ENCODE measurements at regions not wholly inside any gene's neighbourhood (a gene's known extent, or its start where the extent isn't known, plus 50 kb on each side); places are given as distances from the start of the nearest gene placed in this dataset.
"Not testable (repeated sequence)": the region's sequence is repeated elsewhere in the genome, so short reads cannot be mapped to it uniquely, and the experiment has no call there.

DNA sequence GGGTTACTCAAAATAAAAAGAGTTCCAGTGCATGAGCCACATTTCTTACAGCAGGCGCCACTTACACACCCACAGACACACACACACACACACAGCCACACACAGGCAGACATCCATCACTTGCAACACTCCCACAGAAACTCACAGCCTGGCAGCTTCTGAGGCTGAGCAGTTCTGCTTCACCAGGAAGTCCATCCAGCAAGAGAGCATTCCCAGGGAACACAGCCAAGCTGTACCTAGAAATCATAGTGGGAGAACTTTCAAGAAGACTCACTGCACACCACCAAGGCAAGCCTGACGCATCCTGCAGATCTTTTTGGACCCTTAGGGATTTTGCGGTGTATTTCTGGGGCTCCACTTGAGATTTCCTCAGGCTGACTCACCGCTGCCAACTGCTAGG lies 140.9 kb upstream of the WSB1 start:
- no peaks in the 10 kb centered on the region for H3K4me1 Mint-ChIP-seq (ENCODE audit: unreplicated experiment)
- H3K9me3 Mint-ChIP-seq, result no peaks in the 10 kb centered on the region
- no peak overlapping the region for H3K27ac Mint-ChIP-seq
- DNase-seq (ENCODE audit: extremely low spot score, unreplicated experiment), result no peak
- TF ChIP-seq, protein P1, sequence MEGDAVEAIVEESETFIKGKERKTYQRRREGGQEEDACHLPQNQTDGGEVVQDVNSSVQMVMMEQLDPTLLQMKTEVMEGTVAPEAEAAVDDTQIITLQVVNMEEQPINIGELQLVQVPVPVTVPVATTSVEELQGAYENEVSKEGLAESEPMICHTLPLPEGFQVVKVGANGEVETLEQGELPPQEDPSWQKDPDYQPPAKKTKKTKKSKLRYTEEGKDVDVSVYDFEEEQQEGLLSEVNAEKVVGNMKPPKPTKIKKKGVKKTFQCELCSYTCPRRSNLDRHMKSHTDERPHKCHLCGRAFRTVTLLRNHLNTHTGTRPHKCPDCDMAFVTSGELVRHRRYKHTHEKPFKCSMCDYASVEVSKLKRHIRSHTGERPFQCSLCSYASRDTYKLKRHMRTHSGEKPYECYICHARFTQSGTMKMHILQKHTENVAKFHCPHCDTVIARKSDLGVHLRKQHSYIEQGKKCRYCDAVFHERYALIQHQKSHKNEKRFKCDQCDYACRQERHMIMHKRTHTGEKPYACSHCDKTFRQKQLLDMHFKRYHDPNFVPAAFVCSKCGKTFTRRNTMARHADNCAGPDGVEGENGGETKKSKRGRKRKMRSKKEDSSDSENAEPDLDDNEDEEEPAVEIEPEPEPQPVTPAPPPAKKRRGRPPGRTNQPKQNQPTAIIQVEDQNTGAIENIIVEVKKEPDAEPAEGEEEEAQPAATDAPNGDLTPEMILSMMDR (conservative IDR thresholded peaks at IDR 0.05), result no peak
- H3K4me3 Mint-ChIP-seq, result no peak overlapping the region
- no peaks in the 10 kb centered on the region for H3K27me3 Mint-ChIP-seq
- no peaks in the 10 kb centered on the region for H3K36me3 Mint-ChIP-seq

DNA sequence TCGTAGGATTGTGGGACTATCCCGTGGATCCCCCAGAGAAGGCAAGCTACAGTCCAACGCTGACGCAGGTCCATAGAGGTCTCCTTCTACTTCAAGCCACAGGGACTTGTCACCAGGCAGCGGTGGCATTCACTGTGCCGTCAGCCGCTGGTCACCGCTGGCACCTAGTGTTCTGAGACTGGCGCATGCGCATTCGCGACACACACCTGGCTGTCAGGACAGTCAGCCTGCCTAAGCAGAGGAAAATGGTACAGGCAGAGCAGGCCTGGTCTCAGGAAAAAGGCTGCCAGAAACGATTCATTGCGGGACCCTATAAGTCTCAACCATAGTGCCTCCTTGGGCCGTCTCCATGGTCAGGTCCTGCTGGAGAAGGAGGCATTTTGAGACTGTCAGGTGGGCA lies 138.0 kb upstream of the WSB1 start:
- H3K27ac Mint-ChIP-seq, result no peak overlapping the region
- H3K4me1 Mint-ChIP-seq (ENCODE audit: unreplicated experiment), result no peaks in the 10 kb centered on the region
- no peak overlapping the region for H3K4me3 Mint-ChIP-seq
- H3K9me3 Mint-ChIP-seq, result no peaks in the 10 kb centered on the region
- TF ChIP-seq, protein P1 (conservative IDR thresholded peaks at IDR 0.05), result no peak
- no peaks in the 10 kb centered on the region for H3K27me3 Mint-ChIP-seq
- no peak for DNase-seq (ENCODE audit: extremely low spot score, unreplicated experiment)
- no peaks in the 10 kb centered on the region for H3K36me3 Mint-ChIP-seq

DNA sequence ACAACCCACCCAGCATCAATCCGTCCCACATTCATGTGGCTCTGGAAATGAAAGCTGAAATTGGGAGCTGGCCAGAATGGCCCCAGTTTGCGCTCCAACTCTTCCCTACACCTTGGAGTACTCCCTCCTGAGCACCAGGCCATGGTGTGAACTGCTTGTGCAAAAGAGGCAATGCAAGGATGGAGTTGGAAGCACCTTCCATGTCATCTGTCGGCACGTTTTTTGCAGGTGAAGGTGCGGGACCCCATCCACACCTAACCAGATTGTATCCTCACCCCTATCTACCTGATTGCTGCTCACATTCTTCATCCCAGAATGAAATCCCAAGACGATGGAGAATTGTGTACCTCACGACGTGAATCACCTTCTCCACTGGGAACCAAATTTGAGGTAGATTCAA lies 136.6 kb upstream of the WSB1 start:
- DNase-seq (ENCODE audit: extremely low spot score, unreplicated experiment), result no peak
- H3K4me3 Mint-ChIP-seq, result no peak overlapping the region

DNA sequence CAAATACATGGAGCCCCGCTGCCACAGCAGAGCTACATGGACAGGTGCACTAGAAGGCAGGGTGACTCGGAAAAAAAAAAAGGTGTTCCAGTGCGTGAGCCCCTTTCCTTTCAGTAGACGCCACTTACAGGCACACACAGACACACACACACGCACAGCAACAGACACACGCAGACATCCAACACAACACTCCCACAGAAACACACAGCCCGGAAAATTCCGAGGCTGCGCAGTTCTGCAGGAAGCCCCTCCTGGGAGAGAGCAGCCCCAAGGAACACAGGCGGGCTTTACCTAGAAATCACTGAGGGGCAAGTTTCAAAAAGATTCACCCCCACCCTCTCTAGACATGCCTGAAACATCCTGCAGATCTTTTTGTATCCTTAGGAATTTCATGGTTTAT lies 136.0 kb upstream of the WSB1 start:
- Mint-ChIP-seq H3K9me3 (no peaks in the 10 kb centered on the region), H3K27ac (no peak overlapping the region), H3K27me3 (no peaks in the 10 kb centered on the region), H3K36me3 (no peaks in the 10 kb centered on the region), H3K4me3 (no peak overlapping the region), H3K4me1 (ENCODE audit: unreplicated experiment) (no peaks in the 10 kb centered on the region)
- DNase-seq (ENCODE audit: extremely low spot score, unreplicated experiment), result no peak
- TF ChIP-seq, protein P1 (conservative IDR thresholded peaks at IDR 0.05), result no peak

More for the DNA sequence above, 136.6 kb upstream of the WSB1 start:
- Mint-ChIP-seq H3K4me1 (ENCODE audit: unreplicated experiment) (no peaks in the 10 kb centered on the region), H3K27ac (no peak overlapping the region), H3K27me3 (no peaks in the 10 kb centered on the region), H3K9me3 (no peaks in the 10 kb centered on the region), H3K36me3 (no peaks in the 10 kb centered on the region)
- TF ChIP-seq, protein P1 (conservative IDR thresholded peaks at IDR 0.05), result no peak

- H3K36me3 Mint-ChIP-seq, result no peaks in the 10 kb centered on the region
- no peaks in the 10 kb centered on the region for H3K27me3 Mint-ChIP-seq
- no peak overlapping the region for H3K27ac Mint-ChIP-seq
- H3K9me3 Mint-ChIP-seq, result no peaks in the 10 kb centered on the region
- H3K4me1 Mint-ChIP-seq (ENCODE audit: unreplicated experiment), result no peaks in the 10 kb centered on the region
- H3K4me3 Mint-ChIP-seq, result no peak overlapping the region
- TF ChIP-seq, protein P1 (conservative IDR thresholded peaks at IDR 0.05), result no peak
- DNase-seq (ENCODE audit: extremely low spot score, unreplicated experiment), result no peak
These were observed 135.5 kb upstream of the WSB1 start for GRCh38 chr17:27158382-27158781.

DNA sequence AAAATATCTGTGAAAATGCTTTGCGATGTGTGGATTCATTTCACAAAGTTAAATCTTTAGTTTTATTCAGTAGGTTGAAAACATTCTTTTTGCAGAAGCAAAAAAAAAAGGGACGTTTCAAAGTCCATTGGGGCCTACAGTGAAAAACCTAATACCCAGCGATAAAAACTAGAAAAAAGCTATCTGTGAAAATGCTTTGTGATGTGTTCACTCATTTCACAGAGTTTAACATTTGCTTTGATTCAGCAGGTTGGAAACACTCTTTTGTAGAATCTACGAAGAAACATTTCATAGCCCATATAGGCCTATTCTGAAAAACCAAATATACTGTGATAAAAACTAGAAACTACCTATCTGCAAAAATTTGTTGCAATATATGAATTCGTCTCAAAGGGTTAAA lies 113.6 kb upstream of the WSB1 start:
- no peak overlapping the region for H3K4me3 Mint-ChIP-seq
- H3K4me1 Mint-ChIP-seq (ENCODE audit: unreplicated experiment), result no peaks in the 10 kb centered on the region
- TF ChIP-seq, protein P1 (conservative IDR thresholded peaks at IDR 0.05), result no peak
- DNase-seq (ENCODE audit: extremely low spot score, unreplicated experiment), result no peak
- H3K36me3 Mint-ChIP-seq, result no peaks in the 10 kb centered on the region
- no peak overlapping the region for H3K27ac Mint-ChIP-seq
- no peaks in the 10 kb centered on the region for H3K27me3 Mint-ChIP-seq
- no peaks in the 10 kb centered on the region for H3K9me3 Mint-ChIP-seq

GRCh38 chr17:27181379-27181925 lies 112.5 kb upstream of the WSB1 start:
- not testable (repeated sequence) for H3K36me3 Mint-ChIP-seq; H3K27ac Mint-ChIP-seq; H3K4me3 Mint-ChIP-seq; DNase-seq (ENCODE audit: extremely low spot score, unreplicated experiment); H3K9me3 Mint-ChIP-seq; H3K27me3 Mint-ChIP-seq; H3K4me1 Mint-ChIP-seq (ENCODE audit: unreplicated experiment)

Measured in type B pancreatic cell (in vitro differentiated cells).